GM19372 (cell line): ENCODE measurements at regions not wholly inside any gene's neighbourhood (a gene's known extent, or its start where the extent isn't known, plus 50 kb on each side); places are given as distances from the start of the nearest gene placed in this dataset.
A peak's percentile ranks its signal among the peaks of the same experiment; 100 is the strongest.
"Not testable (repeated sequence)": the region's sequence is repeated elsewhere in the genome, so short reads cannot be mapped to it uniquely, and the experiment has no call there.

ENCODE experiments used
- ATAC-seq: cut with Tn5 transposase; IDR thresholded peaks from one replicate; pipeline ENCODE4 v1.9.1; 2021; ENCODE audit warnings: mild to moderate bottlenecking, low read depth, moderate library complexity; ENCODE audit not compliant: unreplicated experiment

DNA sequence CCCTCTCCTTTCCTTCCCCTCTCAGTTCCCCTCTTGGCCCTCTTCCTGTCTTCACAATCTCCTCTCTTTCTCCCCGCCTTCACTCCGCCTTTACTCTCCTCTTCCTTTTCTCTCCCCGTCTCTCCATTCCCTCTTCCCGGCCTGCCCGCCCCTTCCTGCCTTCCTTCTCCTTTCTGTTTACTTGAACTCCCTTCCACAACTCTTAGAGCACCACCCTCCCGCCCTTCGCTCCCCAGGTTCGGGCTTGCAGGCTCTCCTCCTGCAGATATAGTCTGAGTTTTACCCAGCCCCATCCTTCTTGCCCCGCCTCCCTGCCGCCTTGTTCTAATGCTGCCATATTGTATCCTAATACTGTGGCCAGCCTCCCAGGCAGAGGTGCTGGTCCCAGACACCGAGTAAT lies 201.5 kb upstream of the N4BP1 start:
- no peak for ATAC-seq

DNA sequence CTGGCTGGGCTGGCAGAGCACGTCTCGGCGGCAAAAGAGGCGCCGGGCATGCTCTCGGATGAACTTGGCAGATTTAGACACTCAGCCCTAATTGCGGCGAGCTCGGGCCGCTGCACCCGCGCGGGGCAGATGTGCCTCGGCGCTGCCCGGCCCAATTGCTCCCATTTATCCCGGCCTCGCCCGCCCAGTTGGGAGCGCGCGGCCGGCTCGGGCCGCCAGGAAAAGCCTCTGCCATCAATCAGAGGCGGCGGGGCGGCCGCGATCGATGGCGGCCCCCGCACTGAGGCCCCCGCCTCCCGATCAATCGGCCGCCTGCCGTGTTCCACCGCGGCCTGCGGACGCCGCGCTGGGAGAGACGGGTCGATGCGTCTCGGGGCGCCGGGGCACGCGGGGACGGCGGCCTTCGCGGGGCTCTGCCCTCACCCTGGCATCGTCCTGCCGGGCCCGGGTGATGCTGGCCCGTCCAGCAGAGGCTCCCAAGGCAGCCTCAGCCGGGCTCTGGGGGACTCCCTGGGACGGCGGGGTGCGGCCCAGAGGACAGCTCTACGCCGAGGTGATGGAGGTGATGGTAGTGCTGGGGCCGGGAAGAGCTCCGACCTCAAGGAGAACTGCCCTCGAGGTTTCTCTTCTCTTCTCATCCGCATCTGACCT lies 200.9 kb upstream of the N4BP1 start:
- no peak for ATAC-seq

DNA sequence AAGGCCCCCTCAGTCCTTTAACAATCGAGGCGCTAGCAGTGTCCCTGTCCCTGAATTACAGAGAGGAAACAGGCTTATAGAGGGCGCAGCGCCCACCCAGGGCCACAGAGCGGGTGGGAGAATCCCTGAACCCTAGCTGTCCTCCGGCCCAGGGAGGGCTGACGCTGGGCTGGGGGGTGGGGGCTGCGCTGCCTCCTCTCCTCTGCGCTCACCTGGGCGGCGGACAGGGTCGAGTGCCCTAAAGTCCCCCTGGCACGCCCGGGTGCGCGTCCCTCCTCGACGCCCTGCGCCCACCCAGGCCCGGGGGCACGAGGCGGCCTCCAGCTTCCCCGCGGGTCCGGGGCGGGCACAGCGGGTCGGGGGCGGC lies 200.4 kb upstream of the N4BP1 start:
- ATAC-seq, result no peak

DNA sequence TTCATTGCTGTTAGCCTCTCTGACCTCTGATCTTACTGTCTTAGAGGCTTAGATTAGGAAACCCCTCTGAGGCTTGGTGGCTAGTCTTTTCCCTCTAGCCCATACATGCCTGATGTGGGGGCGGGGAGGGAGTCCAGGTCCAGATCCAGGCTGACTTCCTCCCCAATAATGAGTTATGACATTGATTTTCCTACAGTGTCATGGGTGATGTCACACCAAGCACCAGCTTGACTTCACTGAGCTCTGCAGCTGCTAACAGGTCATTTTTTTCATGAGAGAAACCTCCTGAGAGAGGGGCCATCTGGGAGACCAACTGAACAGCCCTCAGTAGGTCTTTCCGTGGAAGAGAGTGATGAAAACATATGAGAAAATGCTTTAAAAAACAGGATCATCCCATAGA lies 180.2 kb upstream of the N4BP1 start:
- no peak for ATAC-seq

DNA sequence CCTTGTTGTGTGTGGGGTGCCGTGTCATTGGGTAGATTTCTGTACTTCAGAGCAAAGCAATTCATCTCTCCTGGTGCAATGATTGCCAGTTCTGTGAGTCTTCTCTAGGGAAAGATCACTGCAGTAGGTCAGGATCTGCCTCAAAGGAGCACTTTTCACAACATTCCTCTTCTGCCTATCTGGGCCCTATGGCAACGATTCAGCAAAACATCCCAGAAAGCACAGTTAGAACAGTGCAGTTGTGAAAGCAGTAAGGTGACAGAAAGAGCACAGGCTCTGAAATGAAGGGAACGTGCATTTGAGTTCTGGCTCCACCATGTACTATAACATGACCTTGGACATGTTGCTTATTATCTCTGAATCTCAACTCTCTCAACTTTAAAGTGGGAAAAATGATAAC lies 178.5 kb upstream of the N4BP1 start:
- ATAC-seq, result no peak

DNA sequence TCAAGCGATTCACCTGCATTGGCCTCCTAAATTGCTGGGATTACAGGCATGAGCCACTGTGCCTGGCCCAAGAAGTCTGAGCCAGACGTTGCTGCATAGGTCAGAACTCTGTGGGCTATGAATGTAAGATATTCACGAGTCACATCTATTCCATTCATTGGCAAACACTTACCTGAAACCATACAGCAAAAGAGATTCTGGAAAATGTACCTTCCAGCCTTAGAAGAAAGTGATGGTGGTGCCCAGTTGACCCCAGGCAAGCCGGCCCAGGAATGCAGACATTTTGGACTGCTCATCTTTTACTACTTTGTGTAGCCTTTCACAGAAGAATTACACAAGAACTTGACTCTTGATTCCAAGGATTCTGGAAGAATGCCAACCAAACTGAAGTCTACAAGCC lies 135.6 kb upstream of the N4BP1 start:
- no peak for ATAC-seq

DNA sequence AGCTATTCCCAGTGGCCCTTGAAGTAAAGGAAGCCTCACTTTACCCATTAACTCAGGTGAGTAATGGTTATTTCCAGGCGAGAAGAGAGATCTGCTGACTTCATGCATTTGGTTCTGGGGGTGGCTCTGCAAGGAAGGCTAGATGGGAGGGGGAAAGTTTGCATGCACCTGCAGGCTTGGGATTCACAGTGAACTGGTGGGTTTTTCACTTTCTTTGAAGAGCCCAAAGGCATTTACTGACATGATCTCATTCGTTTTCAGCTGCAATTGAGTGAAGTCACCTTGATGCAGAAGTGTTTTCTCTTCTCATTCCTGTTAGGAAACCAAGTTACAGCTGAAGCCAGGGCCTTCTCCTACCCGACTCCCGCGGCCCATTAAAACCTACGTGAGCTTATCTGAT lies 131.0 kb upstream of the N4BP1 start:
- no peak for ATAC-seq

DNA sequence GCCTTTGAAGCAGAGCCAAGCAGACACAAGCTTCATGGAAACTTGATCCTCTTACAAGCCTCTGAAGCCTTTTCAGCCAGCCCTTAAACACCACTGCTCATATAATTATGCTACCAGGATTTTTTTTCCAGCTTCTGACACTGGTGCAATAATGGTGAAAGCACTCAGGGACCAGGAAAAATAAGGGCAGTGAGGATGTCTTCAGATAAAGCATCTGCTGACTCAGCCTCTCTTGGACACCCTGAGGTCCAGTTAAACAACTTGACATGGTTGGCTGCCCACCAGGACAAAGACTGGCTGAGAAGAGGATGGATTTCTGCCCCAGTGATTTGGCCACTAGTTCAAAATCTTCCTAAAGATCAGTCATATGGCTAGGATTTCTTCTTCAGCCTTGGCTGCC lies 124.2 kb upstream of the N4BP1 start:
- ATAC-seq, result no peak

DNA sequence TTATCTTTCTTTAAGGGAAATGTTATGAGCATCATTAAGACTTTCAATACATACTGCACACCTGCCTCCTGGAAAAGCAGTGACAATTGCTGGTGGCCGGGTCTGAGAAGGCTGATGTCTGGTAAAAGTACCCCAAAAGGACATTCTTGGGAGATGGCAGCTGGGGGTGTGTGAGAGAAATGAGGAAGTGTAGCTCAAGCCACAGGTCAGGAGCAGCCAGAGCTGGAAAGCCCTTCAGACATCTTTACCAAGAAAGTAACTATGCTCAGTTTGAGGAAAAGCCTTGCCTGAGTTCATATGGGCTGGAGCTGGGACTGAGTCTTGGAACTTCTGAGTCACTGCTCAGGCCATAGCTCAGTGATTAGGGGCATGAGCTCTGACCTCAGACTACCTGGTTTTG lies 94.7 kb upstream of the N4BP1 start:
- ATAC-seq, result no peak

DNA sequence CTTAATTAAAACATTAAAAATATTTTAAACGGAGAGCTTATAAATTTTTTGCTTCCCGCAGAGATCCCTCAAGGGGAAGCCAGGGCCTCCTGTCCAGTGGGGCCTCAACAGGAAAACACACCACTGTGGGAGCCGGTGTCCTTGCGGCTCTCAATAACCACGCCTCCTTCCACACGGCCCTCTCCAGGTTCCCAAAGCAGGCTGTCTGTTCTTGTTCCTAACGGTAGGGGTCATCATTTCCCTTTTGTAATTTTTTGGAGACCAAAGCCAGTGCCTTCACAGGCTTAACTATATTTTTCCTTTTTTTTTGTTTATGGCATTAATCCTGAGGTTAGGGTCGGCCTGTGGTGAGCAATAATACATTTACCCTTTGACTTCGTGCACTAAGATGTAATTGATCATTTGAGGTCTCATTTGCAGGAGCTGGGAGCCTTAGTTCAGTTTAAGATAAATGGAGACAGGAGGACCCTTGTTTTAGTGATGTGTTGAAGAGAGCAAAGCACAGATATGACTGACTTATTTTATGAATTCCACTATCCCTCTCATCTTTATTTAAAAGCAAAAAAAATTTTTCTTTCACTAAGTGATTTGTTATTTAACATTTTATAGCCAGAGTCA lies 77.5 kb upstream of the N4BP1 start:
- ATAC-seq, result peak; percentile 90

DNA sequence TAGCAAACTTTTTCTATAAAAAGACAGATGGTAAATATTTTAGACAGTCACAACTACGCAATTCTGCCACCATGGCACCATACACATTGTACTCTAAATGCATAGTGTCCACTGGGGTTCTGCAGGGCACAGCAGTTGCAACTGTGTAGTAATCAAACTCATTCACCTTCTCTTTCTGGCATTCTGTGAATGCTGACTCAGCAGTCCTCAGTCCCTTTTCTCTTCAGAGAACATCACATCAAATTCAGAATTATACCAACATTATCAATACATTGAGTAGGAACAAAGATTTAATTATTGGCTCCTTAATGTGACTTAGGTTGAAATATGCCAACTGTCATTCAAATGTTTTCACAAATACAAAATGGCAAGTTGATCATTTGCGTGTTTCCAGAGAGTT lies 74.2 kb upstream of the N4BP1 start:
- no peak for ATAC-seq

DNA sequence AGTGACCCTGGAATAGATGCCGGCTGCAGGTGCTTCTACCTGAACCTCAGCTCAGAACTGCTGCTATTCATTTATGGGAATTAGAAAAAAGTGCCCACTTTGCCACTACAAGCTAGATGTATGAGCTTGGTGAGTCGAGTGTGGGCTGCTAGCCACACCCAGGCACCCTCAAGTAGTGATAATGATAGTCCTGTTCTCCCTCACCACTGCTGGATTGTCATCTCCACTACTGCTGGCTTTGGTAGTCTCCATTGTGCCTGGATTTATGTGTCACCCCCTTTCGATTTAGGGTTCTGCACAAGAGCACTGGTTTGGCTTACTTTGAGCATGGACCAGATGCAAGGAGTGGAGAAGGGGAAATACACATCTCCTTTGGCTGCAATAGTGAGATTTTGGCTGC lies 73.0 kb upstream of the N4BP1 start:
- no peak for ATAC-seq

DNA sequence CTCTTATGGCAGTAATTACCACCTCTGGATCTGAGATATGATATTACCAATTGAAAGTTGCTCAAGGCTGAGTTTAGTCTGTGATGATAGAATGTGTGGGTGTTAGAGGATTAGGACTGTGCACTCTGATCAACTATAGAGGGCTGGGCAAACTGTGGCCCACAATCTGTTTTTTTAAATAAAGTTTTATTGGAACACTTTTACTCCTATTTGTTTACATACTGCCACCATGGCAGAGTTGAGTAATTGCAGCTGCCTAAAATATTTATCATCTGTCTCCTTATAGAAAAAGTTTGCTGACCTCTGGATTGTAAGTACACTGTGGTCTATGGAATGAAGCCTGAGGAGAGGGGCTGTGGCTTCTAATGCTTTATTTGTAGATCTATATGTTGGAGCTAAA lies 71.5 kb upstream of the N4BP1 start:
- no peak for ATAC-seq

DNA sequence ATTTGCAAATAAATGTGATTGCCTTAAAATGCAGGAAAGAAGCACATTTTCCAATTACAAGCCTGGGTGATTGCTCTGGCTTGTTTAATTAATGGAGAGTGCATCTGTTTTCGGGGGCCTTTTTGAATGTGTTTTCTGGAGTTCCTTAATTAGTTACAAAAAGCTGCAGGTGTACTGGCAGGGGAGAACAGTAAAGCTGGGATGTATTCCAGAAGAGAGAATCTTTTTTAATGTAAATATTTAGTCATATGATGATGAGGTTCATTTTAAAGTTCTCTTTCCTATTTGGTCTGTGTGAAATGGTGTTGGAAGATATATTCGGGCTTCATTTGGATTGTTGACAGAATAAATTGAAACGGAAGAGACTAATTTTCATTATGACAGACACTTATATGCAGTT lies 70.9 kb upstream of the N4BP1 start:
- ATAC-seq, result no peak

DNA sequence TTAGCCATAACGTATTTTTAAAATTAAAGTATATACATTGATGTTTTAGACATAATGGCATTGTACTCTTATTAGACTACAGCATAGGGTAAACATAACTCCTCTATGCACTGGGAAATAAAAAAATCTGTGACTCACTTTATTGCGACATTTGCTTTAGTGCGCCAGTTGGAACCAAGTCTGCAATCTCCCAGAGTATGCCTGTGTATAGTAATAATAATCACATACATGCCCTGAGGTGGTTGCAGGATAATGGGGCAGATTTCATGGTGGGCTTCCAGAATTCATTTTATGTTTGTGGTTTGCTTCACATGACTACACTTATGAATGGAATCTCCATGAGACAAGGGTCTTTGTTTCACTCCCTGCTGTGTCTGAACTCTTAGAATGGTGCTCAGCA lies 66.9 kb upstream of the N4BP1 start:
- ATAC-seq, result no peak

DNA sequence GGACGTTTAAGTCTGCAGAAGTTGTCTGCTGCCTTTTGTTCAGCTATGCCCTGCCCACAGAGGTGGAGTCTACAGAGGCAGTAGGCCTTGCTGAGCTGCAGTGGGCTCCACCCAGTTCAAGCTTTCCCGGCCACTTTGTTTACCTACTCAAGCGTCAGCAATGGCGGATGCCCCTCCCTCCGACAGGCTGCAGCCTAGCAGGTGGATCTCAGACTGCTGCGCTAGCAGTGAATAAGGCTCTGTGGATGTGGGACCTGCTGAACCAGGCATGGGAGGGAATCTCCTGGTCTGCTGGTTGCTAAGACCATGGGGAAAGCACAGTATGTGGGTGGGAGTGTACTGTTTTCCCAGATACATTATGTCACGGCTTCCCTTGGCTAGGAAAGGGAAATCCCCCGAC lies 58.2 kb upstream of the N4BP1 start:
- not testable (repeated sequence) for ATAC-seq

DNA sequence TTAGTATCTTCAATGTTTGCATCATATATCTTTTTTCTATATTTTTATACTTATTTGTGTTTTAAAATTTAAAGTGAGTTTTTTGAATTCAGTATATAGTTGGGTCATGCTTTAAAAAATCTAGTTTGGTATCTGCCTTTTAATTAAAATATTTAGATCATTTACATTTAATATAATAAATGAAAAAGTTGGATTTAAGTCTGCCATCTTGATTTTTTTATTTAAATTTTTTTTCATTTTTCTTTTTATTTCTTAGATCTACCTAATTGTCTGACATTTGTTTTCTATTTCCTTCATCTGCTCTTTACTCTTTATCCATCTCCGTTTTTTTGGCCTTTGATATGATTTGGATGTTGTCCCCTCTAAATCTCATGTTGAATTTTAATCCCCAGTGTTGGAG lies 50.0 kb upstream of the N4BP1 start:
- ATAC-seq, result no peak
